Tibial nerve (tissue), 4 donors: ENCODE measurements at regions not wholly inside any gene's neighbourhood (a gene's known extent, or its start where the extent isn't known, plus 50 kb on each side); places are given as distances from the start of the nearest gene placed in this dataset.

Experiments
- DNase-seq, 2 donors: peaks; one replicate each; pipeline ENCODE4 v3.0.0-alpha.2; 2019; ENCODE audit warnings: low spot score in 2 of 2
- H3K27ac ChIP-seq, 4 donors: fragments of 200-600 bp; sonication (generic) in 3 of 4; one replicate each; pipeline ENCODE4 v1.5.1; 2017 to 2019; ENCODE audit warnings: mild to moderate bottlenecking in 1 of 4
- H3K27me3 ChIP-seq, 2 donors: fragments of 200-600 bp; sonication (generic) in 1 of 2; one replicate each; pipeline versions ENCODE4 v1.5.1 to v1.6.0; 2017 to 2019
- H3K36me3 ChIP-seq, 3 donors: fragments of 200-600 bp; sonication (generic); one replicate each; pipeline ENCODE4 v1.5.1; 2018 to 2019
- H3K4me1 ChIP-seq, 4 donors: fragments of 200-600 bp; sonication (generic) in 3 of 4; one replicate each; pipeline ENCODE4 v1.5.1; 2017 to 2019
- H3K4me3 ChIP-seq, 4 donors: fragments of 200-600 bp; sonication (generic) in 3 of 4; one replicate each; pipeline ENCODE4 v1.5.1; 2017 to 2019; ENCODE audit warnings: mild to moderate bottlenecking in 1 of 4, moderate library complexity in 1 of 4
- H3K9me3 ChIP-seq, 4 donors: fragments of 200-600 bp; sonication (generic) in 3 of 4; one replicate each; pipeline ENCODE4 v1.5.1; 2017 to 2019
- CTCF ChIP-seq, 5 experiments: fragments of 200-600 bp in 3 of 5; fragments of 450-650 bp in 2 of 5; sonication (generic) in 3 of 5; IDR thresholded peaks; one replicate each; pipeline ENCODE4 v1.5.1; 2016 to 2019; ENCODE audit warnings: antibody characterized with exemption in 5 of 5, mild to moderate bottlenecking in 3 of 5, moderate library complexity in 2 of 5
- EP300 ChIP-seq, 2 donors: sonication (generic); formaldehyde crosslinking; IDR thresholded peaks; one replicate each; pipeline ENCODE4 v1.6.1; 2017; ENCODE audit warnings: antibody characterized with exemption in 2 of 2, mild to moderate bottlenecking in 1 of 2
- POLR2A ChIP-seq, 2 donors: fragments of 450-650 bp; IDR thresholded peaks; one replicate each; pipeline ENCODE4 v1.6.1; 2017; ENCODE audit warnings: antibody characterized with exemption in 2 of 2, mild to moderate bottlenecking in 2 of 2, moderate library complexity in 2 of 2
- WGBS, 2 donors: methylation state at CpG; one replicate each; pipeline ENCODE4 v1.1.5; 2018; 5-methylcytosine and 5-hydroxymethylcytosine counted together

GRCh38 chr2:16139663-16140615, 199.6 kb downstream of the MYCN start:
- 88% methylated on average over 9 of the region's 9 CpGs for WGBS, 2 donors
- Histone ChIP-seq H3K36me3 (no peaks in the 10 kb centered on the region), H3K27me3 (no peaks in the 10 kb centered on the region), H3K4me3 (no peak overlapping the region), H3K4me1 (no peaks in the 10 kb centered on the region), H3K9me3 (no peaks in the 10 kb centered on the region), H3K27ac (no peak overlapping the region)
- TF ChIP-seq CTCF (IDR thresholded peaks at IDR 0.05) = no peak
- TF ChIP-seq POLR2A (IDR thresholded peaks at IDR 0.05) = no peak
- DNase-seq = no peak

- TF ChIP-seq POLR2A (IDR thresholded peaks at IDR 0.05) (no peak), CTCF (IDR thresholded peaks at IDR 0.05) (no peak), EP300 (IDR thresholded peaks at IDR 0.05) (no peak)
- Histone ChIP-seq H3K27ac (no peak overlapping the region), H3K9me3 (no peaks in the 10 kb centered on the region), H3K4me1 (no peaks in the 10 kb centered on the region), H3K27me3 (no peaks in the 10 kb centered on the region), H3K4me3 (no peak overlapping the region), H3K36me3 (no peaks in the 10 kb centered on the region)
- WGBS, 2 donors = 48 to 57% methylated on average over 8 of the region's 8 CpGs
- DNase-seq = peak in 1 of 2 donors; percentile 1
Observed at GRCh38 chr2:16138811-16139662, 198.7 kb downstream of the MYCN start.

GRCh38 chr2:16137080-16137755, 196.9 kb downstream of the MYCN start:
- WGBS, 2 donors = 90 to 96% methylated on average over 5 of the region's 5 CpGs
- DNase-seq = no peak

GRCh38 chr2:16136461-16137035, 196.2 kb downstream of the MYCN start:
- Histone ChIP-seq H3K4me1 (no peaks in the 10 kb centered on the region), H3K27ac (no peak overlapping the region), H3K27me3 (no peaks in the 10 kb centered on the region), H3K4me3 (no peak overlapping the region), H3K36me3 (no peaks in the 10 kb centered on the region), H3K9me3 (no peaks in the 10 kb centered on the region)
- DNase-seq = no peak
- 87% methylated on average over 3 of the region's 3 CpGs for WGBS, 2 donors
- TF ChIP-seq CTCF (IDR thresholded peaks at IDR 0.05) (no peak), EP300 (IDR thresholded peaks at IDR 0.05) (no peak), POLR2A (IDR thresholded peaks at IDR 0.05) (no peak)

More at GRCh38 chr2:16137080-16137755, 196.9 kb downstream of the MYCN start:
- Histone ChIP-seq H3K27ac (no peak overlapping the region), H3K36me3 (no peaks in the 10 kb centered on the region), H3K4me3 (no peak overlapping the region), H3K27me3 (no peaks in the 10 kb centered on the region), H3K4me1 (no peaks in the 10 kb centered on the region), H3K9me3 (no peaks in the 10 kb centered on the region)
- TF ChIP-seq EP300 (IDR thresholded peaks at IDR 0.05) (no peak), POLR2A (IDR thresholded peaks at IDR 0.05) (no peak)

DNA sequence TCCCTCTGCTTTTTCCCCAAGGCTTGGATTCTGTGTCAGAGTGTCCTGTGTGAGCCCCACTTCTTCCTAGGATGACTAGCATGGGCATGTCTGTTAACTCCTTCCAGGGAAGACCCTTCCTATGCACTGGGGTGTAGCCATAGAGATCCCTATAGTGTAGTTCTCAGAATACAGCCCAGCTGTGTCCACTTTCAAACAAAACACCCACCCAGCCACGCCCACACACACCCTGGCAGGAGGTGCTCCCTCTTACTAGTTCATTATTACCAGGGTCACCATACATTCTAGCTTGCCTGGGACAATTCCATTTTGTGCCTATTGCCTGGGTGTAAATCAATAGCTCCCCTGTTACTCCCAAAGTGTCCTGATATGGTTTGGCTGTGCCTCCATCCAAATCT, 195.6 kb downstream of the MYCN start:
- WGBS, 2 donors = 53 to 87% methylated on average over 1 of the region's 1 CpG
- TF ChIP-seq POLR2A (IDR thresholded peaks at IDR 0.05) = no peak
- TF ChIP-seq CTCF (IDR thresholded peaks at IDR 0.05) = no peak
- no peak for TF ChIP-seq EP300 (IDR thresholded peaks at IDR 0.05)
- Histone ChIP-seq H3K9me3 (no peaks in the 10 kb centered on the region), H3K27ac (no peak overlapping the region), H3K36me3 (no peaks in the 10 kb centered on the region), H3K4me3 (no peak overlapping the region), H3K27me3 (no peaks in the 10 kb centered on the region), H3K4me1 (no peaks in the 10 kb centered on the region)
- peak in 1 of 2 donors; percentile 3 for DNase-seq
